Activated B cell treated with CpG ODN at 0.5 μM for 24 hours (primary cell): ENCODE measurements at regions not wholly inside any gene's neighbourhood (a gene's known extent, or its start where the extent isn't known, plus 50 kb on each side); places are given as distances from the start of the nearest gene placed in this dataset.

Experiments
- ATAC-seq: fragments of 200-7000 bp; cut with Tn5 transposase; one replicate; pipeline ENCODE4 v1.10.0; 2021; ENCODE audit warnings: low read depth, mild to moderate bottlenecking, moderate library complexity
- CTCF ChIA-PET: fragments of 350-600 bp; sonication (Branson Sonifier 250); formaldehyde crosslinking; loops from one replicate; lab custom pipeline; 2021; ENCODE audit warnings: antibody characterized with exemption; lab: Charles Lee
- POLR2A ChIA-PET: fragments of 350-600 bp; sonication (Branson Sonifier 250); formaldehyde crosslinking; loops from one replicate; lab custom pipeline; 2021; ENCODE audit warnings: antibody characterized with exemption; lab: Charles Lee
- DNase-seq: peaks from one replicate; pipeline ENCODE4 v3.0.0; 2022
- H3K27ac Mint-ChIP-seq: one replicate; pipeline ENCODE4 v1.8.0; 2020; ENCODE audit warnings: mixed read lengths
- H3K27me3 Mint-ChIP-seq: one replicate; pipeline ENCODE4 v1.8.0; 2021; ENCODE audit warnings: mixed read lengths
- H3K36me3 Mint-ChIP-seq: one replicate; pipeline ENCODE4 v1.8.0; 2021; ENCODE audit warnings: low read depth, mixed read lengths
- H3K4me1 Mint-ChIP-seq: one replicate; pipeline ENCODE4 v1.8.0; 2021; ENCODE audit warnings: mixed read lengths
- H3K4me3 Mint-ChIP-seq: one replicate; pipeline ENCODE4 v1.8.0; 2020; ENCODE audit warnings: mild to moderate bottlenecking, mixed read lengths
- H3K9me3 Mint-ChIP-seq: one replicate; pipeline ENCODE4 v1.8.0; 2020; ENCODE audit warnings: mixed read lengths
- CTCF ChIP-seq: fragments of 200-600 bp; IDR thresholded peaks from one replicate; pipeline ENCODE4 v1.8.0; 2022; ENCODE audit warnings: antibody characterized with exemption, mild to moderate bottlenecking
- intact Hi-C: fragments of 100-400 bp; cut with micrococcal nuclease; formaldehyde crosslinking; loops from one replicate; pipeline ENCODE4 v1.15.1; 2024

- H3K4me3 Mint-ChIP-seq = no peak overlapping the region
These were observed 483.5 kb upstream of the PKN2 start for GRCh38 chr1:88200545-88200944.

GRCh38 chr1:88204111-88204510 is 480.0 kb upstream of the PKN2 start:
- H3K9me3 Mint-ChIP-seq = no peaks in the 10 kb centered on the region
- ATAC-seq (no peak), DNase-seq (no peak)
- intact Hi-C loops = no loop called here
- CTCF ChIA-PET = no interaction called here
- no peaks in the 10 kb centered on the region for H3K4me1 Mint-ChIP-seq
- no peak for TF ChIP-seq CTCF
- H3K27me3 Mint-ChIP-seq = peaks cover 5% of the 10 kb centered on the region
- no peaks in the 10 kb centered on the region for H3K36me3 Mint-ChIP-seq
- H3K27ac Mint-ChIP-seq = no peak overlapping the region
- H3K4me3 Mint-ChIP-seq = no peak overlapping the region
- POLR2A ChIA-PET = no interaction called here

More at GRCh38 chr1:88200545-88200944, 483.5 kb upstream of the PKN2 start:
- Mint-ChIP-seq H3K4me1 (no peaks in the 10 kb centered on the region), H3K36me3 (no peaks in the 10 kb centered on the region), H3K27ac (no peak overlapping the region), H3K9me3 (no peaks in the 10 kb centered on the region), H3K27me3 (peaks cover under 1% of the 10 kb centered on the region)
- POLR2A ChIA-PET = no interaction called here
- TF ChIP-seq CTCF = no peak
- intact Hi-C loops = no loop called here
- no peak for ATAC-seq
- no peak for DNase-seq
- CTCF ChIA-PET = no interaction called here

- peaks cover 5% of the 10 kb centered on the region for H3K27me3 Mint-ChIP-seq
- H3K36me3 Mint-ChIP-seq = no peaks in the 10 kb centered on the region
- H3K9me3 Mint-ChIP-seq = no peaks in the 10 kb centered on the region
- no peaks in the 10 kb centered on the region for H3K4me1 Mint-ChIP-seq
- DNase-seq = no peak
- no peak for ATAC-seq
- no peak overlapping the region for H3K4me3 Mint-ChIP-seq
- ChIA-PET POLR2A (no interaction called here), CTCF (no interaction called here)
- intact Hi-C loops = no loop called here
- H3K27ac Mint-ChIP-seq = no peak overlapping the region
- no peak for TF ChIP-seq CTCF
These were observed 479.4 kb upstream of the PKN2 start for GRCh38 chr1:88204612-88205167.

- intact Hi-C loops = no loop called here
- no peak overlapping the region for H3K27ac Mint-ChIP-seq
- no peak for TF ChIP-seq CTCF
- peaks cover 5% of the 10 kb centered on the region for H3K27me3 Mint-ChIP-seq
- H3K9me3 Mint-ChIP-seq = no peaks in the 10 kb centered on the region
- ChIA-PET CTCF (interaction anchor here (1.5 kb wide), 1 partner anchor 30 kb away, joined by 3 read pairs; no protein-coding TSS in a partner anchor), POLR2A (no interaction called here)
- no peak for ATAC-seq
- no peaks in the 10 kb centered on the region for H3K36me3 Mint-ChIP-seq
- no peaks in the 10 kb centered on the region for H3K4me1 Mint-ChIP-seq
- no peak for DNase-seq
- H3K4me3 Mint-ChIP-seq = no peak overlapping the region
These were observed 475.7 kb upstream of the PKN2 start for GRCh38 chr1:88208389-88208788.

GRCh38 chr1:88210103-88210787 is 473.8 kb upstream of the PKN2 start:
- peaks cover 5% of the 10 kb centered on the region for H3K27me3 Mint-ChIP-seq
- ChIA-PET POLR2A (no interaction called here), CTCF (no interaction called here)
- no peak overlapping the region for H3K4me3 Mint-ChIP-seq
- H3K27ac Mint-ChIP-seq = no peak overlapping the region
- no peaks in the 10 kb centered on the region for H3K9me3 Mint-ChIP-seq
- DNase-seq (no peak), ATAC-seq (no peak)
- intact Hi-C loops = no loop called here
- no peak for TF ChIP-seq CTCF
- H3K36me3 Mint-ChIP-seq = no peaks in the 10 kb centered on the region
- no peaks in the 10 kb centered on the region for H3K4me1 Mint-ChIP-seq
